Left lobe of liver (tissue), 2 donors: ENCODE measurements at regions not wholly inside any gene's neighbourhood (a gene's known extent, or its start where the extent isn't known, plus 50 kb on each side); places are given as distances from the start of the nearest gene placed in this dataset.
"Not testable (repeated sequence)": the region's sequence is repeated elsewhere in the genome, so short reads cannot be mapped to it uniquely, and the experiment has no call there.

Experiments
- ATAC-seq: fragments of 200-7000 bp; cut with Tn5 transposase; one replicate; pipeline ENCODE4 v1.9.1; 2020; ENCODE audit warnings: mild to moderate bottlenecking, moderate library complexity
- DNase-seq: peaks from one replicate; pipeline ENCODE4 v3.0.0-alpha.2; 2020; ENCODE audit warnings: low spot score
- donor health status: DM: no; HTN: no; CAD: no; lungs with moderate emphysema.
- donor health status: DM: no; HTN: yes; CAD: no.

GRCh38 chr15:31217067-31217466, 109.6 kb upstream of the KLF13 start:
- no peak for ATAC-seq
- DNase-seq: no peak

- DNase-seq (no peak), ATAC-seq (no peak)
Measured at GRCh38 chr15:31217566-31218270, 108.9 kb upstream of the KLF13 start.

- ATAC-seq: no peak
- no peak for DNase-seq
Measured at GRCh38 chr15:31219221-31219620, 107.4 kb upstream of the KLF13 start.

GRCh38 chr15:31221936-31222515, 104.6 kb upstream of the KLF13 start:
- DNase-seq (no peak), ATAC-seq (peak; percentile 86)

GRCh38 chr15:31222773-31223341, 103.8 kb upstream of the KLF13 start:
- DNase-seq (no peak), ATAC-seq (no peak)

- no peak for ATAC-seq
Measured at GRCh38 chr15:31223478-31224350, 102.9 kb upstream of the KLF13 start.

GRCh38 chr15:31224661-31225060, 102.0 kb upstream of the KLF13 start:
- ATAC-seq, DNase-seq: not testable (repeated sequence)

More at GRCh38 chr15:31223478-31224350, 102.9 kb upstream of the KLF13 start:
- DNase-seq: no peak

GRCh38 chr15:31225356-31225955, 101.2 kb upstream of the KLF13 start:
- DNase-seq: no peak

GRCh38 chr15:31226021-31226420, 100.6 kb upstream of the KLF13 start:
- DNase-seq: no peak
- no peak for ATAC-seq

More at GRCh38 chr15:31225356-31225955, 101.2 kb upstream of the KLF13 start:
- ATAC-seq: no peak

GRCh38 chr15:31227235-31227634, 99.4 kb upstream of the KLF13 start:
- DNase-seq: no peak
- ATAC-seq: no peak

- ATAC-seq: no peak
Measured at GRCh38 chr15:31228011-31228484, 98.6 kb upstream of the KLF13 start.

GRCh38 chr15:31228980-31229826, 97.4 kb upstream of the KLF13 start:
- ATAC-seq: peak; percentile 98

More at GRCh38 chr15:31228011-31228484, 98.6 kb upstream of the KLF13 start:
- DNase-seq: no peak

GRCh38 chr15:31230630-31231485, 95.8 kb upstream of the KLF13 start:
- no peak for DNase-seq
- no peak for ATAC-seq

More at GRCh38 chr15:31228980-31229826, 97.4 kb upstream of the KLF13 start:
- DNase-seq: peak; percentile 70

GRCh38 chr15:31234815-31235214, 91.8 kb upstream of the KLF13 start:
- no peak for DNase-seq

GRCh38 chr15:31235311-31236183, 91.1 kb upstream of the KLF13 start:
- peak; percentile 75 for ATAC-seq
- no peak for DNase-seq

More at GRCh38 chr15:31234815-31235214, 91.8 kb upstream of the KLF13 start:
- no peak for ATAC-seq

- DNase-seq (no peak), ATAC-seq (peak; percentile 63)
Measured at GRCh38 chr15:31236184-31237042, 90.2 kb upstream of the KLF13 start.

GRCh38 chr15:31237043-31237324, 89.7 kb upstream of the KLF13 start:
- DNase-seq (no peak), ATAC-seq (no peak)
